Activated gamma-delta T cell treated with Interleukin-2 at 50 U/mL for 16 hours (primary cell): ENCODE measurements at regions not wholly inside any gene's neighbourhood (a gene's known extent, or its start where the extent isn't known, plus 50 kb on each side); places are given as distances from the start of the nearest gene placed in this dataset.
"Not testable (repeated sequence)": the region's sequence is repeated elsewhere in the genome, so short reads cannot be mapped to it uniquely, and the experiment has no call there.

Experiments used
- DNase-seq: peaks from one replicate; pipeline ENCODE4 v3.0.0-alpha.2; 2020

- no peak for DNase-seq
These were observed 157.1 kb upstream of the C16orf82 start for GRCh38 chr16:26909623-26910022.

- DNase-seq, result no peak
These were observed 155.3 kb upstream of the C16orf82 start for GRCh38 chr16:26911436-26911835.

- DNase-seq, result no peak
These were observed 152.9 kb upstream of the C16orf82 start for GRCh38 chr16:26913851-26914250.

GRCh38 chr16:26930786-26931581 is 135.7 kb upstream of the C16orf82 start:
- no peak for DNase-seq

GRCh38 chr16:26950636-26951035 is 116.1 kb upstream of the C16orf82 start:
- DNase-seq, result no peak

- DNase-seq, result no peak
These were observed 114.8 kb upstream of the C16orf82 start for GRCh38 chr16:26951950-26952349.

GRCh38 chr16:26952411-26952810 is 114.3 kb upstream of the C16orf82 start:
- DNase-seq, result no peak

- no peak for DNase-seq
These were observed 109.4 kb upstream of the C16orf82 start for GRCh38 chr16:26957283-26957859.

- no peak for DNase-seq
These were observed 107.2 kb upstream of the C16orf82 start for GRCh38 chr16:26959416-26960009.

GRCh38 chr16:26961459-26961858 is 105.3 kb upstream of the C16orf82 start:
- DNase-seq, result no peak

GRCh38 chr16:26963109-26963508 is 103.6 kb upstream of the C16orf82 start:
- no peak for DNase-seq

- no peak for DNase-seq
These were observed 97.0 kb upstream of the C16orf82 start for GRCh38 chr16:26969589-26970231.

GRCh38 chr16:26970292-26970691 is 96.4 kb upstream of the C16orf82 start:
- no peak for DNase-seq

- no peak for DNase-seq
These were observed 89.9 kb upstream of the C16orf82 start for GRCh38 chr16:26976873-26977272.

GRCh38 chr16:26981266-26981938 is 85.3 kb upstream of the C16orf82 start:
- no peak for DNase-seq

GRCh38 chr16:26982422-26982821 is 84.3 kb upstream of the C16orf82 start:
- DNase-seq, result no peak

GRCh38 chr16:26983426-26983825 is 83.3 kb upstream of the C16orf82 start:
- DNase-seq, result no peak

- no peak for DNase-seq
These were observed 81.3 kb upstream of the C16orf82 start for GRCh38 chr16:26985100-26986065.

- DNase-seq, result no peak
These were observed 79.1 kb upstream of the C16orf82 start for GRCh38 chr16:26987597-26988010.

GRCh38 chr16:26988186-26988585 is 78.5 kb upstream of the C16orf82 start:
- DNase-seq, result no peak

- not testable (repeated sequence) for DNase-seq
These were observed 76.2 kb upstream of the C16orf82 start for GRCh38 chr16:26990384-26991120.
